Activated CD4-positive, alpha-beta T cell treated with anti-CD3 and anti-CD28 coated beads for 24 hours (primary cell): ENCODE measurements at regions not wholly inside any gene's neighbourhood (a gene's known extent, or its start where the extent isn't known, plus 50 kb on each side); places are given as distances from the start of the nearest gene placed in this dataset.

Source experiments
- DNase-seq, 2 donors: peaks; one replicate each; pipeline ENCODE4 v3.0.0-alpha.2; 2020; ENCODE audit warnings: low read depth in 2 of 2

DNA sequence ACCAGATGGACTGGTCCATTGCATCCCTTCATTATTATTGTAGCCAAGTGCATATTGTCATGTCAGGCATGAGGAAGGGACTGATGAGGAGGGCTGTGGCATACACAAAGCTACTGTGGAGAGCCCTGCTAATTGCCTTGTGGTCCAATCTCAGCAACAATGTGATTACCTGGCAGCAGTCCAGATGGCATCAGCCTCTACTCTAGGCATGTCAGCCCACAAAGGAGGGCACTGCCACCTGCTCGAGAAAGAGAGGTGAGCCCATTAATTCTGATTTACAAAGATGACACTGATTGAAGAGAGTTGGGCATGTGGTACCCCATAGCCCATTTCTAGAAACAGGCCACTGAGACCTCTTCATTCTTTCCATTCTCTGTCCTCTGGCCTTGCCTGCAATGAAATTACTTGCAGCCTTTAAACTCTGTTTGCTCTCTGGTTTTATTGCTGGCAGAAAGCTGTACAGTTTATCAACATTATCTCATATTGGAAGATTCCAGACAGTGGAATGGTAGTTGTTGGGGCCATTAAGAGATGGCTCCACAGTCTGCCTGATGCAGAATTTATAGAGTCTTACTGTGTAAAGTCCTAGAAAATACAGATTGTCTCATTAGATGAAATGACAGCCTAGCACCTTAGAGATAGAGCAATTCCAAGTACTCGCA lies 307.7 kb downstream of the ARPP21 start:
- no peak for DNase-seq

DNA sequence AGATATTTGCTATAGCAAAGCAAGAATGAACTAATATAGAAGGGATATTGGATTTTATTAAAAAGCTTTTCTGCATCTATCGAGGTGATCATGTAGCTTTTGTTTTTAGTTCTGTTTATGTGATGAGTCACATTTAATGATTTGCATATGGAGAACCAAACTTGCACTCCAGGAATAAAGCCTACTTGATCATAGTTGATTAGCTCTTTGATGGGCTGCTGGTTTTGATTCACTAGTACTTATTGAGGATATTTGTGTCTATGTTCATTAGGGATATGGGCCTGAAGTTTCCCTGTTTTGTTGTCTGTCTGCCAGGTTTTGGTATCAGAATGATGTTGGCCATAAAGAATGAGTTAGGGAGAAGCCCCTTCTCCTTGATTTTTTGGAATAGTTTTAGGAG lies 310.7 kb downstream of the ARPP21 start:
- DNase-seq = no peak

DNA sequence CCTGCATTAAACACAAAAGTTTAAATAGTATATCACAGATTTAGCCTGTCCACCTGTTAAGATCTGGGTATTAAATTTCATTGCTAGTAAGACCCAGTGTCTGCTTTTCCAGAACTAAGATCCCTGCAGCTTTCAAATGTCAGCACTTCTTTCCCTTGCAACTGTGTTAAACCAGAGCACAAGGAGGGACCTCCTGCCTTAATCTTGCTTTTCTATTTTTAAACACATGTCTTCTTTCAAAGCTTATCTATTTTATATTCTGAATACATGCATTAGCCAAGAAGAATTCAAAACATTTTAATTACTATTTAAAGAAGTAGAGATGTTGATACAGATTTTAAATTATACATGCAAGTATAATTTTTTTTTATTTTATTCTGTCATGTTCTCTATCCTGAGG lies 315.1 kb downstream of the ARPP21 start:
- DNase-seq = no peak

DNA sequence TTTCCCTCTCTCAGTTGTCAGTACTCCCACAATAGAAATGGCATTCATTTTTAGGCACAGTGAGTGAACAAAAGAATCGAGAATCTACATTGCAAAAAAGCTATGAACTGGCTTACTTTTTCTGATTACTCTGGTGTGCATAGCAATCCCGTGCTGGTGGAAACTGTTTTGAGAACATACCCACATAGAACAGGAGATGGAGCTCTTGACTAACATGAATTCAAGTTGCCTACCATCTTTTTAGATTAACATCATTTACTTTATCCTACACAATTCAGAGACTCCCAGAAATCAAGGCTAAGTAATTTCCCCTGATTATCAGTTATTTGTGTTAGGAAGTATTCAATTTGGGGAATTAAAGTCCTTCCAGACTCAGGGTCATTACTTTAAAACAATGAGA lies 326.6 kb downstream of the ARPP21 start:
- DNase-seq = no peak

DNA sequence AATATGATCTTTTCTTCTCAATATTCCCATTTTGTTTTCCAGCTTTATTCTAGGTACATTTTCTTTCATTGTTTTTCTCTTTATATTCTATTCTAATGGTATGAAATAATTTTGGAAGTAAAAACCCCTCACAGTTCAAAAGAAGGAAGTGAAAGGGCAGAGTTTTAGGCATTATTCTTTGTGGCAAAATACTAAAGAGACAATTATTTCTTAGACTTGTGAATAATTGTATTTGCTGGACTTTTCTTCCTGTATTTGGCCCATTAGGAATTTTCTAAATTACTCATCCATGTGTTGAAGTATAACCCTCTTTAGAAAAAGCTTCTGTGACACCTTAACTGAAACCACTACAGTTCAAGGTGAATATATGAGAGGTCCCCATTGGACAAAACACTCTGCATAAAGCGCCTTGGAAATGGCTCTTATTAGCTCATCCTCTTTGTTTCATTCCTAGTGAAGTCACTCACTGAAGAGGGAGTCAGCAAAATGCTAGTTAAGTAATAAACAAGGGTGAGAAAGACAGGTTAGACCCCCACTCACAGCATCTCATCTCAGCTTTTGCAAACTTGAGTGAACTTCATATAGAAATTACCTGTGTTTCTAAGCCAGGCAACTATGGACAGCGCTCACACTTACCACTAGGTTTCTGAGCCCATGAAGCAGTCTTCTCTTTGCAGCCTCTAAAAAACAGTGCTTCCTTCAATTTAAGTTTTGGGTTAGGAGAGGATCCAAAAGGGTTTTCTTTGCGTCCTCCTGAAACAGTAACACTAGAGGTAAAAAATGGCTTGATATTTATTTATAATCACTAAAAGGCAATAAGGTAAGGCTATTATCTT lies 327.5 kb downstream of the ARPP21 start:
- DNase-seq = no peak

DNA sequence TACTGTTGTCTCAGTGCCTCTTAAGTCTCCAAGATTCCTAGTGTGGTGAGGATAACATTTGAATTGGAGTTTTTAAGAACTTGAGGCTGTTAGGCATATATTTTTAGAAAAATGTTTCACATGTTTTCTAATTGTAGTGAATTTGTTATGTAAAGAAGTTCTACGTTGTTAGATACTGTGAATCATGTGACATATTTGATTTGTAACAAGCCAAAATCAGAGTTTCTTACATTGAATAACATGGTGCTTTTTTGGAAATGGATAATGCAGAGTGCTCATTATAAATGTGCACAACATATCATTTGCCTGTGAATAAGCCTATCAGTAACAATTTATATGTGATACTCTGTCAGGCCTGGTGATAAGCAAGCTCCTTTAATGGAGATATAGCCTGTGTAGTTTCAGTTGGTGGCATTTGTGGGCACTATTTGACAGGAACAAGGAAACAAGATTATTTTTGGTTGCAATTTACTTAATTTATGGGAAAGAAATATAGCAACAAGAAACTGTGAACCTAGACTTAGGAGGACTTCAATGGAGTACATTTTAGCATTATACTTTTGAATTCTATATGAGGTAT lies 328.8 kb downstream of the ARPP21 start:
- DNase-seq = no peak

DNA sequence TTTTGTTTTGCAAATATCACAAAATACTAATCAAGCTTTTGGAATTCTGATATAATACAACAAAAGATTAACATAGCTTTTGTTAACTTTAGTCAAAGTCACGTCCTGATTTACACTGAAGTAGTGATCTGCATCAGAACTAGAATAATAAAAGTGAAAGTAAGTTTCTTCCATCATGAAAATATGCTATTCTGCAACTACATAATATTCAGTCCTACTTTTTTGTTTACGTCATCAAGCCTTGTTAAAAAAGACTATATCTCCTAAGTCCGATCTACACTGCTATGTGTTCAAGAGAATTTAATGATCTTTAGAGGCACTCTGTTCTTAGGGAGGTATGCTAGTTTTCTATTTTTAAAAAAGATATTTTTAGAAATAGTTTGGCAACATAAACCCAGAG lies 330.1 kb downstream of the ARPP21 start:
- DNase-seq = no peak

DNA sequence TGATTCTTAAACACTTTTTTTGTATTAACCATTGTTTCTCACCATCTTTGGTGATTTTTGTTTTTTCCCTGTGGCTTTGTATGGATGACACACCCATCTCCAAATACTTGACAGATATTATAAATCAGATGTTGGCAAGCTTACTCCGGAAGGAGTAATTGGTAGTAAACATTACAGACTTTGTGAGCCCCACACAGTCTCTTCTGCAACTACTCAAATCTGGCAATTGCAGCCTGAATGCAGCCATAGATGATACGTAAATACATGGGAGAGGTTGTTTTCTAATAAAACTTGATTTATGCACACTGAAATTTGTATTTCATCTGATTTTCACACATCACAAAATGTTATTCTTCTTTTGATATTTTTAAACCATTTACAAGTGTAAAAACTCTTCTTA lies 331.5 kb downstream of the ARPP21 start:
- no peak for DNase-seq

DNA sequence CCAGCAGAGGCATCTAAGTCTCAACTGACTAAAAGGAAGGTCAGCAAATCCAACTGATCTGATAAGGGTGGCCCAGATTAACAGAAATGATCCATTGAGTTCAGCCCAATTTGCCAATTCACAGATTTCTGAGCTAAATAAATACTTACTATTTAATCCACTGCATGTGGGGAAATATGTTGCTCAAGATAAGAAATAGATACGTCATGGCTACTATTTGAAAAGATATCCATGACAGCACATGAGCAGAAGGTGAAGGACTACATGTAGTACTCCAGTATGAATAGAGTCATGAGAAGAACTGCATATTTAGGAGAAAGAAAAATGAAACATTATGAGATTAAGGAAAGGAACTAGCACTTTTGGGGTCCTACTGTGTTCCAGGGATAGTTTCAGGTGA lies 332.4 kb downstream of the ARPP21 start:
- DNase-seq = no peak

DNA sequence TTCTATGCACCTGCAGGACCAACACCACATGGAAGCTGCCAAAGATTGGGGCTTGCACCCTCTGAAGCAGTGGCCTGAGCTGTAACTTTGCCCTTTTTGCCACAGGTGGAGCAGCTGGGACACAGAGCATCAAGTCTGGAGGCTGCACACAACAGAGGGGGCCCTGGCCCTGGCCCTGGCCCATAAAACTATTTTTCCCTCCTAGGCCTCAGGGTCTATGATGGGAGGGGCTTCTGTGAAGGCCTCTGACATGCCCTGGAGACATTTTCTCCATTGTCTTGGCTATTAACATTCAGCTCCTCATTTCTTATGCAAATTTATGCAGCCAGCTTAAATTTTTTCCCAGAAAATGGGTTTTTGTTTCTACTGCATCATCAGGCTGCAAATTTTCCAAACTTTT lies 335.5 kb downstream of the ARPP21 start:
- DNase-seq = no peak

DNA sequence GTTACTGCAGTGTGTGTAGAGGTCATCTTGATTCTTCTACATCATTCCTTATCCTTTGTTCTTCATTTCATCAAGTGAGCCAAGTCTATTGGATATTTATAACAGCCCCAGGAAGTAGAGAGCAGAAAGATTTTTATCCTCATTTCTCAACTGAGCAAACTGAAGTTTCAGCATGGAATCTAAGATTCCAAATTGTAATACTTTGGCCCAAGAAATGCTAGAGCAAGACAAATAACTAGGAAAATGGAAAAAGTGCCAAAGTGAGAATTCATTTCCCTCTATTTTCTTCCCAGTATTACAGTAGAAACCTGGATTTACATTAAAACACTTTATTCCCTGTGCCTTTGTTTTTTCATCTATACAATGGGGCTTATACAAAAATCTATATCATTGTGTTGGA lies 346.8 kb downstream of the ARPP21 start:
- DNase-seq = no peak

DNA sequence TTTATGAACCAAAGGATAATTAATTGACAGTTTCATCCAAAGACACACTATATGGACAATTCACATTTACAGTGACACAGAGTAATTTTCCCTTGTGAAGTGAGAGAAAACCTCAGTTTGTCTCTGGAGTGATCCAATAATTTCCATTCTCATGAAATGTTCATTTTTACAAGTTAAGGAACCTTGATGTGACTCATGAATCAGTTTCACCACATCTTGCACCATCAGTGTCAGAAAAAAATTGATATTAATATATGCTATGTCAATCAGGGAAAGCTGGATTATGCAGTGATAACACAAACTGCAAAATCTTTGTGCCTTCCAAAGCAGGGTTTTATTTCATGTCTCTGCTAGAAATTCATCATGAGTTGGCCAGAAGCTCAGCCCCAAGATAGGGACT lies 348.1 kb downstream of the ARPP21 start:
- DNase-seq = no peak

DNA sequence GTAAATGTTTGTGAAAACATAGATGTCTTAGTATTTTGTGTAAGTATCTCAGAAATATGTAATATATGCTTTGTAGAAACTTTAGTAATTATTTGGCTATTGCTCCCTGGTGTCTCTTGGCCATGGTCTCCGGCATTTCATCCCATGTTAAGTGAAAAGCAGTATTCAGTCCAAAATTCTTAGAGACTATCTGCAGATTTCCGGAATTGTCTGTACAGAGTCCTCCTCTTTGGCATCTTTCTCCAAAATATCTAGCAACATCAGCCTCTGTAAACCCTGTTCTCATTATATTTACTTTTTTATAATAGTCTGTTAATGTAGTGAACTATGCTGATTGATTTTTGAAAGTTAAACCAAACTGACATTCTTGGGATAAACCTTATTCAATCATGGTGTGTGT lies 352.7 kb downstream of the ARPP21 start:
- DNase-seq = no peak

DNA sequence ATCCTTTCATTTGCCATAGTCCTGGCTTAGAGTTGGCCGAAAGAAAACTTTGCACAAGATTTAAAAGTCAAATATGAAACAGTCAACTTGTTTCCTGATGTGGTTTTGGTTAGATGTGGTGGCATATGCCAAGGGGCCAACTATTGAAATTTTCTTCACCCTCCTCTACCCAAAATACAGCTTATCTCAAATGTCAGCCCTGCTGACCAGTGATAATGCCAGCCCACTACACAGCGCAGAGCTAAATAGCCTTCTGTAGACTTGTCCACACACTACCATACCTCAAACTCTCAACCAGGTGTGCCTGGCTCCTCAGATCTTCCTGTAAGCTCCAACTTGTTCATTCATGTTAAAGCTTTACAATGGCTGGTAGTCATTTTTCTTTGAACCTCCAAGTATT lies 368.5 kb upstream of the STAC start:
- DNase-seq = no peak

DNA sequence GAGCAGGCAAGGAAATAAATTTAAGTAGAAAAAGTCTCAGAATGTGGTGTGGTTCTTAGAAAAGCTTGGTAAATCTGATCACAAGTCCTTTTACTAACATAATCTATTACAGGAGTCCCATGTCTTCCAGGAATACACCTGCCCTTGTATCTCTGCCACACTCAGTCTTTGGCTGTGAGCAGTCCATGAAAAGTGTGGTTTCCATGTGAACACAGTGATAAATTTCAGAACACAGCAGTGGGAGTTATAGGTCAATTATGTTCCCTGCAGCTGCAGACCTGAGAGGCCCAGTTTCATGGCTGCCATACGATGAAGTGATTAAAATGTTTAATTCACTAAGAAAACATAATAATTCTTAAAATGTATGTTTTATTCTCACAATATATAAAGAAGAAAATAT lies 366.9 kb upstream of the STAC start:
- DNase-seq = no peak

DNA sequence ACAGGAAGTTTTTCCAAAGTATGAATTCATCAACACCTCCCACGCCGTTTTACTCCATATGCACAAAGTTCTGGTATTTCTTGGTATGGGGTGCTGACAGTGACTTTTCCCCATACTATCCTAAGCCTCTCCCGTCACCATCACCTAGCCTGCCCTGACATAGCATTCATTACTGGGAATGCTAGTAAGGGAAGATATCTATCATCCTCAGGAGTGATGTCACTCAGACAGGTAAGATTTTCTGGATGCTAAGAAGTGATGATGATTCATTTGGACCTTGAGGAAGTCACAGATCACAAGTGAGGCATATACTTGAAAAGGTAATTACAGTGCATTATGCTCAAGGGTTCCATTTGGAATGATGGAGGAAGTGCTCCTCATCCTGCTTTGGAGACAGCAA lies 355.1 kb upstream of the STAC start:
- no peak for DNase-seq

DNA sequence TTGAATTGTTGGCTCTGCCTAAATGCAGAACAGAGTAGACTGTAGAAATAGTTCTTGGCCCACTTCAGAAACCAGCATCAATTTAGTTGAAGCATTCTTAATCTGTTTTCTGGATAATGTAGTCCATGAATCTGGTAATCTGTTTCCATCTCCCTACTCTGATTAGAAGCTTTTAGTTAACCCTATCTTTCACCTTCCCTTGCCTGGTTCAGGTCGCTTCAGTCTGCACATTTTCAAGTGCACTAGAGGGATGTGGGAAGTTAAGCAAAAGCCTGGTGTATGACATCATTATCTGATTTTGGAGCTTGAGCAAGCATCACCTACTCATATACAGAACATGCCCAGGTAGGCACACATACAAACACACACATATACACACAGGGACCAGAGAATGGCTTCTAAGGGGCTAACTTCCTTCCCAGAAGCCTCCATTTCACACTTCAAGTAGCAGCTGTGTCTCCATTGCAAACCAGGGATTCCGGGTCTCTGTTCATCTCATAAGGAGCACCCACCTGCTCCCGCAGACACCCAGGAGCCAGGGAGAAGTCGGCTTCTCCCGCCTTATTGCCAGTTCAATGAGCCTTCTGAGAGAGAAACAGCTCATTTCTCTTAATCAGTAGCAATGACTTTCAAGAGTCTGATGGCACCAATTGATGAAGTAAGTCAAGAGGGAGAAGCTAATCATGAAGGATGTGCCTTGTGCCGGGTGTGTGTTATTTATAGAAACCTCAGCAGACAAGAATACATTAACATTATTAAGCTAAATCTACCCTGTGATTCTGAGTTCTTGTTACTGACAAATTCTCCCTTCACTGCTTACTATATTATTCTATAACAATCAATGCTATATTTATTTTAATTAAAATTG lies 347.9 kb upstream of the STAC start:
- no peak for DNase-seq

DNA sequence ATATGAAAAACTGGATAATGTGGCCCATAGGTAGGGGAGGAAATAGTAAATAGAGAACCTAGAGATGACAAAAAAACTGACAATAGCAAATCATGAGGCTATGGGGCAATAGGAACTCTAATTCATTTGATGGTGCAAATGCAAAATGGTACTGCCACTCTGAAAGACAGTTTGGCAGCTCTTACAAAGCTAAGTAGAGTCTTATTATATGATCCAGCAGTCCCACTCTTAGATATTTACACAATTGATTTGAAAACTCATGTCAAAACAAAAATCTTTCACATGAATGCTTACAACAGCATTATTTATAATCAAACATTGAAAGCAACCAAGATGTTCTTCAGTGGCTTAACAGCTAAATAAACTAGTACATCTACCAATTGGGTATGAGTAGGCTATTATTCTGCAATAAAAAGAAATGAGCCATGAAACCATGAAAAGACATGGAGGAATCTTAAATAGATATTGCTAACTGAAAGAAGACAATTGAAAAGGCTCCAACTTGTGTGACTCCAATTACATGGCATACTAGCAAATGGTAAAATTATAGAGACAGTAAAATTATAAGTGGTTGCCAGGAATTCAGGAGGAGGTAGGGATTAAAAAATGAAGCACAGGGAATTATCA lies 321.8 kb upstream of the STAC start:
- no peak for DNase-seq

DNA sequence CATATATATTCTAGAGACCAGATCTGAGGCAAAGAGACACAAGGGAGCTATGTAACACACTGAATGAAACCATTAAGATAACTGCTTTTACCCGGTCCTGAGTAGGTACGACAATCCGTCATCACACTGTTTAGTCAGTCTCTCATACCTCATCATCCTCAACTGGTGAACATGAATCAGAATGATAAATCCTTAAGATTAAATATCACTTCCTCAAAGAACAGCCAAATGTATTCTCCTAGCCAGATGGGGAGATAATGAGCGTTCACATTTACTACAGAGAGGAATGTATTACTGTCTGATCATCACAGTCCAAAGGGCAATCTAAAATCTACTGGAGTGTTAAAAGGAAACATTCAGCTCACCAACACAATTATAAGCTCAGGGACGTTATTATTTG lies 319.4 kb upstream of the STAC start:
- DNase-seq = no peak

DNA sequence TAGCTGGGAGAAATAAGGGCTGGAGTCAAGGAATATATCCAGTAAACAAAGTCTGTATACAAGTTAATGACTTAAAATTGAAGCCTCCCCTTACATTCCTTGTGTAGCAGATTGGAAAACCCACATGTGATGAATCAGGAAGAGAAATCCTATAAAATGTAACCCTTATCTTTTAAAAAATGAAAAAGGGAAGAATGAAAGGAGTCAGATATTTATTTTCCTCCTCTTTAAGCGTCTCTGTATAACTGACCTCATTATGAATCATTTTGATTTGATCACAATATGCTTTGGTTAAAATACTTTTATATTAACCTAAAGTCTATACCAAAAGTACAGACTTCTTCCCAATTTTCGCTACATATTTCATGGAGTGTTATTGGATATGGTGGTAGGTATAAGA lies 316.3 kb upstream of the STAC start:
- DNase-seq = no peak

DNA sequence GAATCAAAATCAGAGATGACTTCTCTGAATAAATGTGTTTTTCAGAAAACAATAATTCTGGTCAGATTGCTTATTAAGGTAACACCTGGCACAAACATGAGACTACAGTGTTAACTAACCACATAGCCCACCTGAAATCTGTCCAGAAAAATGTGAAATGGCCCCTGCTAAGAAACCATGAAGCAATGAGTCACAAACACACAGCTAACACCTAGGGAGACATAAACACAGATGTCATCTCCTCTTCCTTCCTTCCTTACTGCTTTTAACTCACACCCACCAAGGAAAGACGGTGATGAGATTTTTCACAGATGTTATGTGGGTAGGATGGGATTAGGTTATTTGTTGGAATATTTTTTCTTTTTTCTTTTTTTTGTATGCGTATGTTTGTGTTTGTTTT lies 315.0 kb upstream of the STAC start:
- no peak for DNase-seq

DNA sequence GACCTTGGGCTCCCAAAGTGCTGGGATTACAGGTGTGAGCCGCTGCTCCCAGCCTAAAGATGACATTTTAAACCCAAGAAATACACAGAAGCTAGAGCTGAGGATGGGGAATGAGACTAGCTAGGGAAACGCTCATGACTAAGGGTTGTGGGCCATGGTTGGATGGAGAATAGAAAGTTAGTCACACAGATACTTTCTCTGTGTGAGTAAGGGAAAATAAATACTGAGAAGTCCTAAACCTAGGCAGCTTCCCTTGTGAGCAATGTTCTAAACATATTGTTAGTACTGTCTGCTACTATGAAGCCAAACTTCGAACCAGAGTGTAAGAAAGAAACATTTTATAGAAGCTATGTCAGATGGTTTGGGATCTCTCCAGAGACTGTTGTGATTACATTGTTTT lies 304.8 kb upstream of the STAC start:
- DNase-seq = no peak
